HCT116 (cell line): ENCODE measurements at regions not wholly inside any gene's neighbourhood (a gene's known extent, or its start where the extent isn't known, plus 50 kb on each side); places are given as distances from the start of the nearest gene placed in this dataset.

Experiments used
- ATAC-seq: fragments of 200-7000 bp; cut with Tn5 transposase; 2 replicates; pipeline ENCODE4 v1.9.1; 2020; ENCODE audit warnings: mild to moderate bottlenecking, moderate library complexity
- BruUV-seq: library from RNA; stranded (reverse); fragments of 400-500 nt; replicated peaks from 2 replicates; lab custom pipeline; 2021; lab: Mats Ljungman, UMichigan
- CTCF ChIA-PET: fragments of 300-600 bp; sonication (Branson Sonifier 250); formaldehyde crosslinking; loops from one replicate; lab custom pipeline; 2021; ENCODE audit warnings: antibody characterized with exemption; lab: Charles Lee
- POLR2A ChIA-PET: fragments of 300-600, 350-600 bp; sonication (Branson Sonifier 250); formaldehyde crosslinking; loops from one replicate; lab custom pipeline; 2021; ENCODE audit warnings: antibody characterized with exemption; lab: Charles Lee
- RAD21 ChIA-PET, 2 experiments: fragments of 300-600 bp; sonication (Branson Sonifier 250); formaldehyde crosslinking; loops; one replicate each; lab custom pipeline; 2023; ENCODE audit warnings: low total read pairs in 2 of 2; ENCODE audit not compliant: uncharacterized antibody in 2 of 2, unreplicated experiment in 2 of 2, low non-redundant PET in 1 of 2; lab: Charles Lee
- DNase-seq: peaks from one replicate; pipeline ENCODE4 v3.0.0-alpha.2; 2010; ENCODE audit warnings: low read depth, low spot score
- H2AFZ ChIP-seq: fragments of 200-600 bp; shearing (Covaris generic), sonication (generic); 2 replicates; pipeline ENCODE4 v1.6.1; 2017; ENCODE audit warnings: low read depth, mixed run types, mixed read lengths, antibody characterized with exemption, low read length; ENCODE audit not compliant: poor library complexity, severe bottlenecking
- H3K27ac ChIP-seq: 2 replicates; pipeline ENCODE4 v1.5.1; 2012; ENCODE audit warnings: low read depth, low read length
- H3K27me3 ChIP-seq: fragments of 200-600 bp; sonication (generic); 2 replicates; pipeline ENCODE4 v1.6.1; 2016; ENCODE audit warnings: mixed run types, low read length, mixed read lengths; ENCODE audit not compliant: insufficient read depth
- H3K36me3 ChIP-seq, 2 experiments: fragments of 200-500 bp in 1 of 2; fragments of 200-600 bp in 1 of 2; sonication (Bioruptor generic) in 1 of 2; sonication (generic) in 1 of 2; 2 replicates each; pipeline versions ENCODE4 v1.5.1 to v1.6.1; 2014 to 2016; ENCODE audit warnings: low read length in 2 of 2, inconsistent platforms in 1 of 2, mixed read lengths in 1 of 2, mixed run types in 1 of 2; ENCODE audit not compliant: insufficient read depth in 2 of 2, control insufficient read depth in 1 of 2
- H3K4me1 ChIP-seq, 2 experiments: fragments of 200-600 bp in 1 of 2; sonication (generic) in 1 of 2; 2 replicates each; pipeline versions ENCODE4 v1.5.1 to v1.6.1; 2012 to 2017; ENCODE audit warnings: low read length in 2 of 2, inconsistent platforms in 1 of 2, mild to moderate bottlenecking in 1 of 2, mixed read lengths in 1 of 2, mixed run types in 1 of 2, moderate library complexity in 1 of 2; ENCODE audit not compliant: insufficient read depth in 2 of 2, control insufficient read depth in 1 of 2
- H3K4me2 ChIP-seq: fragments of 200-600 bp; sonication (generic); 2 replicates; pipeline ENCODE4 v1.6.1; 2017; ENCODE audit warnings: mixed run types, low read length, mixed read lengths
- H3K4me3 ChIP-seq, 2 experiments: fragments of 200-600 bp in 1 of 2; sonication (generic) in 1 of 2; replicated peaks in 1 of 2; 2 replicates each; pipeline ENCODE4 v1.5.1; 2011 to 2016; ENCODE audit warnings: low read length in 2 of 2, control low read depth in 1 of 2, low read depth in 1 of 2, mild to moderate bottlenecking in 1 of 2, mixed read lengths in 1 of 2, mixed run types in 1 of 2
- H3K79me2 ChIP-seq: fragments of 200-600 bp; sonication (generic); 2 replicates; pipeline ENCODE4 v1.6.1; 2017; ENCODE audit warnings: mild to moderate bottlenecking, mixed run types, low read length, moderate library complexity, mixed read lengths; ENCODE audit not compliant: insufficient read depth
- H3K9ac ChIP-seq: fragments of 200-600 bp; sonication (generic); 2 replicates; pipeline ENCODE4 v1.6.1; 2016; ENCODE audit warnings: low read length, mixed read lengths
- H3K9me2 ChIP-seq: fragments of 200-600 bp; sonication (generic), shearing (Covaris generic); 2 replicates; pipeline ENCODE4 v1.6.1; 2017; ENCODE audit warnings: mixed run types, mild to moderate bottlenecking, moderate library complexity; ENCODE audit not compliant: insufficient read depth
- H3K9me3 ChIP-seq, 2 experiments: fragments of 200-500 bp in 1 of 2; fragments of 200-600 bp in 1 of 2; sonication (Bioruptor generic) in 1 of 2; sonication (generic) in 1 of 2; 2 replicates each; pipeline ENCODE4 v1.6.1; 2014 to 2017; ENCODE audit warnings: low read length in 2 of 2, mixed read lengths in 2 of 2, inconsistent platforms in 1 of 2, low read depth in 1 of 2, mild to moderate bottlenecking in 1 of 2, mixed run types in 1 of 2, moderate library complexity in 1 of 2; ENCODE audit not compliant: control insufficient read depth in 1 of 2, insufficient read depth in 1 of 2
- H4K20me1 ChIP-seq: fragments of 200-600 bp; sonication (generic), shearing (Covaris generic); 2 replicates; pipeline ENCODE4 v1.6.1; 2017; ENCODE audit warnings: mixed run types, mild to moderate bottlenecking, moderate library complexity; ENCODE audit not compliant: insufficient read depth
- ATF3 ChIP-seq: IDR thresholded peaks from 2 replicates; pipeline ENCODE4 v1.6.1; 2012
- CTCF ChIP-seq, 3 experiments: fragments of 200-600 bp in 1 of 3; sonication (generic) in 1 of 3; IDR thresholded peaks in 2 of 3; conservative IDR thresholded peaks in 1 of 3; 2 replicates each; pipeline ENCODE4 v1.5.1; 2012 to 2017; ENCODE audit warnings: low read depth in 2 of 3, low read length in 2 of 3, antibody characterized with exemption in 1 of 3, borderline replicate concordance in 1 of 3, control low read depth in 1 of 3, mild to moderate bottlenecking in 1 of 3, mixed read lengths in 1 of 3, mixed run types in 1 of 3, moderate library complexity in 1 of 3; ENCODE audit not compliant: insufficient read depth in 1 of 3
- EGR1 ChIP-seq: IDR thresholded peaks from 2 replicates; pipeline ENCODE4 v1.6.1; 2012; ENCODE audit warnings: low read depth
- POLR2A ChIP-seq: IDR thresholded peaks from 2 replicates; pipeline ENCODE4 v1.7.0; 2011; ENCODE audit warnings: borderline replicate concordance; ENCODE audit not compliant: insufficient read depth, insufficient read length; ENCODE audit errors: extremely low read depth
- POLR2AphosphoS5 ChIP-seq: IDR thresholded peaks from 2 replicates; pipeline ENCODE4 v1.6.1; 2011; ENCODE audit warnings: mild to moderate bottlenecking, low read depth, low read length, moderate library complexity
- REST ChIP-seq: IDR thresholded peaks from 2 replicates; pipeline ENCODE4 v1.6.1; 2012; ENCODE audit warnings: low read depth
- SP1 ChIP-seq: IDR thresholded peaks from 2 replicates; pipeline ENCODE4 v1.6.1; 2012; ENCODE audit warnings: low read depth
- TCF7L2 ChIP-seq: IDR thresholded peaks from 2 replicates; pipeline ENCODE4 v1.7.0; 2011; ENCODE audit warnings: borderline replicate concordance, inconsistent platforms; ENCODE audit not compliant: insufficient read depth, insufficient read length; ENCODE audit errors: extremely low read depth
- intact Hi-C: fragments of 100-400 bp; cut with micrococcal nuclease; formaldehyde crosslinking; loops from 2 replicates; pipeline ENCODE4 v1.10.0; 2022

GRCh38 chr3:67870477-67870876, 216.1 kb upstream of the SUCLG2 start:
- RAD21 ChIA-PET, result no interaction called here
- BruUV-seq, result no TSS peak
- Histone ChIP-seq H3K4me1 (no peaks in the 10 kb centered on the region), H3K9me3 (no peaks in the 10 kb centered on the region), H4K20me1 (no peaks in the 10 kb centered on the region), H3K27ac (no peak overlapping the region), H3K9ac (no peak overlapping the region), H3K79me2 (no peaks in the 10 kb centered on the region), H3K9me2 (no peaks in the 10 kb centered on the region), H3K27me3 (no peaks in the 10 kb centered on the region), H3K4me3 (no peak overlapping the region), H3K36me3 (no peaks in the 10 kb centered on the region), H2AFZ (no peak overlapping the region), H3K4me2 (no peak overlapping the region)
- intact Hi-C loops, result no loop called here
- TF ChIP-seq TCF7L2, result no peak
- no peak for TF ChIP-seq CTCF (IDR thresholded peaks at IDR 0.05 in 2 of 3, conservative IDR thresholded peaks at IDR 0.05 in 1 of 3; ENCODE audit: borderline replicate concordance in 1 of 3, insufficient read depth in 1 of 3, low read depth in 2 of 3, low read length in 2 of 3)
- POLR2A ChIA-PET, result no interaction called here
- no peak for ATAC-seq
- CTCF ChIA-PET, result no interaction called here
- DNase-seq, result no peak

- intact Hi-C loops, result no loop called here
These were observed 212.2 kb upstream of the SUCLG2 start for GRCh38 chr3:67866571-67866970.

More at GRCh38 chr3:67866571-67866970, 212.2 kb upstream of the SUCLG2 start:
- RAD21 ChIA-PET, result no interaction called here
- H3K9me2 ChIP-seq, result no peaks in the 10 kb centered on the region
- H4K20me1 ChIP-seq, result no peaks in the 10 kb centered on the region
- CTCF ChIA-PET, result no interaction called here
- H3K4me1 ChIP-seq, result no peaks in the 10 kb centered on the region
- no peaks in the 10 kb centered on the region for H3K9me3 ChIP-seq
- H3K36me3 ChIP-seq, result no peaks in the 10 kb centered on the region
- H3K9ac ChIP-seq, result no peak overlapping the region
- TF ChIP-seq EGR1 (no peak), POLR2AphosphoS5 (no peak), SP1 (no peak), REST (no peak), POLR2A (no peak), ATF3 (no peak)
- BruUV-seq, result no TSS peak
- H3K27me3 ChIP-seq, result no peaks in the 10 kb centered on the region
- no peak overlapping the region for H3K4me3 ChIP-seq
- H2AFZ ChIP-seq, result no peak overlapping the region
- H3K4me2 ChIP-seq, result no peak overlapping the region
- DNase-seq (no peak), ATAC-seq (no peak)
- no peak overlapping the region for H3K27ac ChIP-seq
- POLR2A ChIA-PET, result no interaction called here
- no peaks in the 10 kb centered on the region for H3K79me2 ChIP-seq
